K562 (cell line): ENCODE measurements at regions not wholly inside any gene's neighbourhood (a gene's known extent, or its start where the extent isn't known, plus 50 kb on each side); places are given as distances from the start of the nearest gene placed in this dataset.

Experiments
- ASH1L ChIP-seq: fragments of 450-650 bp; IDR thresholded peaks from 2 replicates; pipeline ENCODE4 v1.6.1; 2018; ENCODE audit warnings: borderline replicate concordance, mild to moderate bottlenecking, low read depth; ENCODE audit not compliant: partially characterized antibody
- PHB2 ChIP-seq: fragments of 450-650 bp; IDR thresholded peaks from 2 replicates; pipeline ENCODE4 v1.6.1; 2017; ENCODE audit warnings: low read depth
- ZNF57 ChIP-seq: fragments of 450-650 bp; formaldehyde crosslinking; IDR thresholded peaks from 2 replicates; pipeline ENCODE4 v1.4.0; 2020; ENCODE audit warnings: mild to moderate bottlenecking, moderate library complexity
- ZNF589 ChIP-seq: fragments of 200-800 bp; sonication (Bioruptor generic); IDR thresholded peaks from 2 replicates; pipeline ENCODE4 v1.6.1; 2016; ENCODE audit warnings: low read depth, missing genetic modification characterization, missing compliant biosample characterization
- ZNF707 ChIP-seq: fragments of 250-450 bp; sonication (Bioruptor Pico); conservative IDR thresholded peaks from 2 replicates; pipeline ENCODE4 v1.8.0; 2022; ENCODE audit warnings: inconsistent platforms, mild to moderate bottlenecking, moderate library complexity
- TF ChIP-seq, protein P1 (sequence below): fragments of 450-650 bp; IDR thresholded peaks from 2 replicates; pipeline ENCODE4 v1.6.1; 2017; ENCODE audit warnings: antibody characterized with exemption
- TF ChIP-seq, protein P2 (sequence below), 2 experiments: fragments of 450-650 bp; IDR thresholded peaks; 2 replicates each; pipeline ENCODE4 v1.6.1; 2016; ENCODE audit warnings: mild to moderate bottlenecking in 2 of 2, borderline replicate concordance in 1 of 2, low read depth in 1 of 2, moderate library complexity in 1 of 2
- TF ChIP-seq, protein P3 (sequence below): sonication (generic); formaldehyde crosslinking; IDR thresholded peaks from 2 replicates; pipeline ENCODE4 v1.8.1; 2023; ENCODE audit warnings: mild to moderate bottlenecking, missing genetic modification reagents
- TF ChIP-seq, protein P4 (sequence below), 2 experiments: fragments of 200-800 bp in 1 of 2; sonication (Bioruptor generic) in 1 of 2; sonication (generic) in 1 of 2; formaldehyde crosslinking in 1 of 2; IDR thresholded peaks in 1 of 2; conservative IDR thresholded peaks in 1 of 2; 2 replicates each; pipeline versions ENCODE4 v1.5.0 to v1.6.1; 2016 to 2020; ENCODE audit warnings: missing compliant biosample characterization in 1 of 2, missing genetic modification characterization in 1 of 2, missing genetic modification reagents in 1 of 2
- TF ChIP-seq, protein P5 (sequence below): fragments of 450-650 bp; formaldehyde crosslinking; IDR thresholded peaks from 2 replicates; pipeline ENCODE4 v1.4.0; 2022; ENCODE audit warnings: mild to moderate bottlenecking, moderate library complexity

DNA sequence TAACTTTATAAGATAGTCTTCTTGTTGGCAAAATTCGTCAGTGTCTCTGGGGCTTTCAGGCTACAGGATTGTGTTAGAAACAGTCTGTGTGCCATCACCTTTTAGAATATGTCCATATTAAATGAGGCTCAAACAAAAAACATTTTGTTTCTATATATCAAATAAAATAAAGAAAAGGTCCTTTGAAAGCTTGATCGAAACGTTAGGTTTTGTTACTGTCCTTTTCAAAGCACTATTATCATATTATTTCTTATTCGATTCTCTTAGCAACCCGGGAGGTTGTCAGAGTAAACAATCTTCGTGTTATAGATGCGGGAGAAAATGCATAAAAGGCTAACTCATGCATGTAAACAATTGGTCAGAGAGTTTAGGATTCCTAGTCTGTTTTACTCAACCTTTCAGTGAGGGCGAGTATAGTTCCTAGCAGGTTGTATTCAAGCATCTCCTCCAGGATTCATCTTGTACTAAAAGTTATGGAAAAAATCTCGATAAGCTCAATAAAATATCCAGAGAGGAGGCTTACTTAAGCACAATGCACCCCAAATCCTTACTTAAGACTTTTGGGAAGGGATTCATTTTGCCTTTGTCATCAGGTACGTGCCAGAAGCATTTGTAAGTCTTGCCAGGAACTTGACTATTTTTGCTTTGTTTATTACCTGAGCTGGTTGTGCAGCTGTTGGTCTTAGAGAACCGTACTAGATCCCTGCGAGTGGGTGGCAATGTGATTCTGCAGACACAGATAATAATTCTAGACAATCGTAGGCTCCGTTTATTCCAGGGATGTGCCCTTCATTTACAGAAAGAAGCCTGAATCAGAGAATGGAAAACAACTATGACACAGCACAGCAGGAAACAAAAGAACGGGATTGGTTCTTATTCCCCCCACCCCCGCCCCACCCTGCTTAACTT, 159.6 kb upstream of the ZNF217 start (continued):
- TF ChIP-seq, protein P1, sequence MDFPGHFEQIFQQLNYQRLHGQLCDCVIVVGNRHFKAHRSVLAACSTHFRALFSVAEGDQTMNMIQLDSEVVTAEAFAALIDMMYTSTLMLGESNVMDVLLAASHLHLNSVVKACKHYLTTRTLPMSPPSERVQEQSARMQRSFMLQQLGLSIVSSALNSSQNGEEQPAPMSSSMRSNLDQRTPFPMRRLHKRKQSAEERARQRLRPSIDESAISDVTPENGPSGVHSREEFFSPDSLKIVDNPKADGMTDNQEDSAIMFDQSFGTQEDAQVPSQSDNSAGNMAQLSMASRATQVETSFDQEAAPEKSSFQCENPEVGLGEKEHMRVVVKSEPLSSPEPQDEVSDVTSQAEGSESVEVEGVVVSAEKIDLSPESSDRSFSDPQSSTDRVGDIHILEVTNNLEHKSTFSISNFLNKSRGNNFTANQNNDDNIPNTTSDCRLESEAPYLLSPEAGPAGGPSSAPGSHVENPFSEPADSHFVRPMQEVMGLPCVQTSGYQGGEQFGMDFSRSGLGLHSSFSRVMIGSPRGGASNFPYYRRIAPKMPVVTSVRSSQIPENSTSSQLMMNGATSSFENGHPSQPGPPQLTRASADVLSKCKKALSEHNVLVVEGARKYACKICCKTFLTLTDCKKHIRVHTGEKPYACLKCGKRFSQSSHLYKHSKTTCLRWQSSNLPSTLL, result no peak
- TF ChIP-seq PHB2, result no peak
- TF ChIP-seq ZNF707 (CRISPR knock-in tag), result no peak
- TF ChIP-seq, protein P2, sequence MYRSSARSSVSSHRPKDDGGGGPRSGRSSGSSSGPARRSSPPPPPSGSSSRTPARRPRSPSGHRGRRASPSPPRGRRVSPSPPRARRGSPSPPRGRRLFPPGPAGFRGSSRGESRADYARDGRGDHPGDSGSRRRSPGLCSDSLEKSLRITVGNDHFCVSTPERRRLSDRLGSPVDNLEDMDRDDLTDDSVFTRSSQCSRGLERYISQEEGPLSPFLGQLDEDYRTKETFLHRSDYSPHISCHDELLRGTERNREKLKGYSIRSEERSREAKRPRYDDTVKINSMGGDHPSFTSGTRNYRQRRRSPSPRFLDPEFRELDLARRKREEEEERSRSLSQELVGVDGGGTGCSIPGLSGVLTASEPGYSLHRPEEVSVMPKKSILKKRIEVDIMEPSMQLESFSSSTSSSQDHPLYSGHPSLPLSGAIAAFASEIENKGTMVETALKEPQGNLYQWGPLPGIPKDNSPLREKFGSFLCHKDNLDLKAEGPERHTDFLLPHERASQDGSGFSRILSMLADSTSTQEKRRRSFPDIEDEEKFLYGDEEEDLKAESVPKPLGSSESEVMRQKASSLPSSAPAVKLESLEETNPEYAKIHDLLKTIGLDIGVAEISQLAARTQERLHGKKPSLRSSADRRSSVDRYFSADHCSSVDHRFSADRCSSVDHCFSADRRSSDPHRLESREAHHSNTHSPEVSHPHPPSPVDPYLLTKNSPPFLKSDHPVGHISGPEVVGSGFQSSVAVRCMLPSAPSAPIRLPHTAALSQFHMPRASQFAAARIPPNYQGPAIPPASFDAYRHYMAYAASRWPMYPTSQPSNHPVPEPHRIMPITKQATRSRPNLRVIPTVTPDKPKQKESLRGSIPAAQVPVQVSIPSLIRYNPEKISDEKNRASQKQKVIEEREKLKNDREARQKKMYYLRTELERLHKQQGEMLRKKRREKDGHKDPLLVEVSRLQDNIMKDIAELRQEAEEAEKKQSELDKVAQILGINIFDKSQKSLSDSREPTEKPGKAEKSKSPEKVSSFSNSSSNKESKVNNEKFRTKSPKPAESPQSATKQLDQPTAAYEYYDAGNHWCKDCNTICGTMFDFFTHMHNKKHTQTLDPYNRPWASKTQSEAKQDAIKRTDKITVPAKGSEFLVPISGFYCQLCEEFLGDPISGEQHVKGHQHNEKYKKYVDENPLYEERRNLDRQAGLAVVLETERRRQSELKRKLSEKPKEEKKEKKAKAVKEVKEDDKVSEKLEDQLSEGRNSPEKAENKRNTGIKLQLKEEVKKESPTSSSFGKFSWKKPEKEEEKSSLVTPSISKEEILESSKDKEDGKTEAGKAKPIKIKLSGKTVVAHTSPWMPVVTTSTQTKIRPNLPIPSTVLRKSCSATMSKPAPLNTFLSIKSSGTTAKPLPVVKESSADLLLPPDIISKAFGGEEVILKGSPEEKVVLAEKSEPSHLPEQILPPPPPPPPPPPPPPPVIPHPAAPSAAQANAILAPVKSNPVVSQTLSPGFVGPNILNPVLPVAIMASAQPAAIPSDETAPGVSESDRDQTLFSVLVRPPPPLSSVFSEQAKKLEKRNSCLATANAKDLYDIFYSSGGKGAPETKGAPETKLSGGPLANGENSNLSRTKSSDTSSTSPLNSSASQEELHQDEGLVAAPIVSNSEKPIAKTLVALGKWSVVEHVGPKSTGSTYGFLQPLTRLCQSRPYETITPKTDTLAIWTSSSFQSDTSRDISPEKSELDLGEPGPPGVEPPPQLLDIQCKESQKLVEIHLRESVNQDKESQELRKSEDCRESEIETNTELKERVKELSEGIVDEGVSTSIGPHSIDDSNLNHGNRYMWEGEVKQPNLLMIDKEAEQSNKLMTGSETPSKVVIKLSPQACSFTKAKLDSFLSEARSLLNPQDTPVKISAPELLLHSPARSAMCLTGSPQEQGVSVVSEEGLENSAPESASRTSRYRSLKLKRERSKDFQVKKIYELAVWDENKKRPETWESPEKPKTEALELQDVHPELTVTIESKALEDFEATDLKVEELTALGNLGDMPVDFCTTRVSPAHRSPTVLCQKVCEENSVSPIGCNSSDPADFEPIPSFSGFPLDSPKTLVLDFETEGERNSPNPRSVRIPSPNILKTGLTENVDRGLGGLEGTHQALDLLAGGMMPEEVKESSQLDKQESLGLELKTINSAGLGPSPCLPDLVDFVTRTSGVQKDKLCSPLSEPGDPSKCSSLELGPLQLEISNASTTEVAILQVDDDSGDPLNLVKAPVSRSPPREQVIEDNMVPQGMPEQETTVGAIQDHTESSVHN (IDR thresholded peaks at IDR 0.05; ENCODE audit: borderline replicate concordance in 1 of 2, low read depth in 1 of 2), result peak in 1 of 2 experiments; percentile 41; a peak in 1 of 4 replicates
- TF ChIP-seq, protein P3, sequence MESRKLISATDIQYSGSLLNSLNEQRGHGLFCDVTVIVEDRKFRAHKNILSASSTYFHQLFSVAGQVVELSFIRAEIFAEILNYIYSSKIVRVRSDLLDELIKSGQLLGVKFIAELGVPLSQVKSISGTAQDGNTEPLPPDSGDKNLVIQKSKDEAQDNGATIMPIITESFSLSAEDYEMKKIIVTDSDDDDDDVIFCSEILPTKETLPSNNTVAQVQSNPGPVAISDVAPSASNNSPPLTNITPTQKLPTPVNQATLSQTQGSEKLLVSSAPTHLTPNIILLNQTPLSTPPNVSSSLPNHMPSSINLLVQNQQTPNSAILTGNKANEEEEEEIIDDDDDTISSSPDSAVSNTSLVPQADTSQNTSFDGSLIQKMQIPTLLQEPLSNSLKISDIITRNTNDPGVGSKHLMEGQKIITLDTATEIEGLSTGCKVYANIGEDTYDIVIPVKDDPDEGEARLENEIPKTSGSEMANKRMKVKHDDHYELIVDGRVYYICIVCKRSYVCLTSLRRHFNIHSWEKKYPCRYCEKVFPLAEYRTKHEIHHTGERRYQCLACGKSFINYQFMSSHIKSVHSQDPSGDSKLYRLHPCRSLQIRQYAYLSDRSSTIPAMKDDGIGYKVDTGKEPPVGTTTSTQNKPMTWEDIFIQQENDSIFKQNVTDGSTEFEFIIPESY, result no peak
- TF ChIP-seq, protein P4, sequence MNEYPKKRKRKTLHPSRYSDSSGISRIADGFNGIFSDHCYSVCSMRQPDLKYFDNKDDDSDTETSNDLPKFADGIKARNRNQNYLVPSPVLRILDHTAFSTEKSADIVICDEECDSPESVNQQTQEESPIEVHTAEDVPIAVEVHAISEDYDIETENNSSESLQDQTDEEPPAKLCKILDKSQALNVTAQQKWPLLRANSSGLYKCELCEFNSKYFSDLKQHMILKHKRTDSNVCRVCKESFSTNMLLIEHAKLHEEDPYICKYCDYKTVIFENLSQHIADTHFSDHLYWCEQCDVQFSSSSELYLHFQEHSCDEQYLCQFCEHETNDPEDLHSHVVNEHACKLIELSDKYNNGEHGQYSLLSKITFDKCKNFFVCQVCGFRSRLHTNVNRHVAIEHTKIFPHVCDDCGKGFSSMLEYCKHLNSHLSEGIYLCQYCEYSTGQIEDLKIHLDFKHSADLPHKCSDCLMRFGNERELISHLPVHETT (CRISPR knock-in tag; conservative IDR thresholded peaks at IDR 0.05 in 1 of 2, IDR thresholded peaks at IDR 0.05 in 1 of 2), result peak in 1 of 2 experiments; percentile 35; a peak in 1 of 4 replicates
- no peak for TF ChIP-seq ZNF57 (CRISPR knock-in tag)
- TF ChIP-seq, protein P5, sequence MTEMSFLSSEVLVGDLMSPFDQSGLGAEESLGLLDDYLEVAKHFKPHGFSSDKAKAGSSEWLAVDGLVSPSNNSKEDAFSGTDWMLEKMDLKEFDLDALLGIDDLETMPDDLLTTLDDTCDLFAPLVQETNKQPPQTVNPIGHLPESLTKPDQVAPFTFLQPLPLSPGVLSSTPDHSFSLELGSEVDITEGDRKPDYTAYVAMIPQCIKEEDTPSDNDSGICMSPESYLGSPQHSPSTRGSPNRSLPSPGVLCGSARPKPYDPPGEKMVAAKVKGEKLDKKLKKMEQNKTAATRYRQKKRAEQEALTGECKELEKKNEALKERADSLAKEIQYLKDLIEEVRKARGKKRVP, result no peak
- TF ChIP-seq ZNF589 (CRISPR knock-in tag), result no peak
- no peak for TF ChIP-seq ASH1L
